OCI-LY7 (cell line): ENCODE measurements at regions not wholly inside any gene's neighbourhood (a gene's known extent, or its start where the extent isn't known, plus 50 kb on each side); places are given as distances from the start of the nearest gene placed in this dataset.

Source experiments
- CTCF ChIP-seq: fragments of 200-600 bp; sonication (generic); conservative IDR thresholded peaks from 2 replicates; pipeline ENCODE4 v1.5.1; 2014; ENCODE audit warnings: mild to moderate bottlenecking, antibody characterized with exemption, low read length, moderate library complexity, mixed read lengths
- EZH2phosphoT487 ChIP-seq: fragments of 200-600 bp; sonication (generic); IDR thresholded peaks from 2 replicates; pipeline ENCODE4 v1.6.1; 2018; ENCODE audit warnings: low read depth, borderline replicate concordance, mild to moderate bottlenecking, mixed run types, antibody characterized with exemption, low read length, moderate library complexity, mixed read lengths

- TF ChIP-seq EZH2phosphoT487 (no peak), CTCF (no peak)
These were observed 167.0 kb upstream of the SASH1 start for GRCh38 chr6:148175550-148176188.
